ENCODE measurements at regions not wholly inside any gene's neighbourhood (a gene's known extent, or its start where the extent isn't known, plus 50 kb on each side); places are given as distances from the start of the nearest gene placed in this dataset.

DNA sequence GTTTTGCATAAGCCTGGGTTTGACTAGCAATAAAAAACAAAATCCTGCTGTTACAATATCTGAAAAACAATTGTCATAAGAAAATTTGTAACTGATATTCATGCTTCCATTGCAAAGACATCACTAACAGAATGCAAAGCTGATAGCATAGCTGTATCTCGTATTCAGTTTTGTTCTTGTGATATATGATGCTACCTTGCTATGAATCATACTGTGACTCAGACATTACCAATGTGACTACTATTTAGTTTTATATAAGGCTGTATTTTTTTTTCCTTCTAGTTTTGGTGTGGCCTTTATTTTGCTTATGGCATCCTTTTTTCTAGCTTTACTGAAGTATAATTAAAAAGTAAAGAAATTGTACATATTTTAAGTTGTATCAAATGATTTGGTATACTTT lies 1381.8 kb downstream of the MRPL39 start (continued):
- no peak for TF ChIP-seq CHD1 (IDR thresholded peaks at IDR 0.05; ENCODE audit: low read depth, low read length)
- no peak for TF ChIP-seq SP1 (IDR thresholded peaks at IDR 0.05; ENCODE audit: low read depth, low read length)
- TF ChIP-seq MAFK (IDR thresholded peaks at IDR 0.05; ENCODE audit: low read depth, low read length): no peak
